CD4-positive, alpha-beta memory T cell (primary cell): ENCODE measurements at regions not wholly inside any gene's neighbourhood (a gene's known extent, or its start where the extent isn't known, plus 50 kb on each side); places are given as distances from the start of the nearest gene placed in this dataset.

Experiments
- CTCF ChIA-PET: fragments of 350-600 bp; sonication (Branson Sonifier 250); formaldehyde crosslinking; loops from one replicate; lab custom pipeline; 2021; ENCODE audit warnings: inconsistent platforms; ENCODE audit not compliant: partially characterized antibody; lab: Charles Lee
- POLR2A ChIA-PET: fragments of 350-600 bp; sonication (Branson Sonifier 250); formaldehyde crosslinking; loops from one replicate; lab custom pipeline; 2021; ENCODE audit not compliant: partially characterized antibody; lab: Charles Lee
- DNase-seq, 5 donors: peaks; one replicate each; pipeline versions ENCODE4 v3.0.0 to v3.0.0-alpha.2; 2020 to 2022; ENCODE audit warnings: mixed read lengths in 1 of 5
- H3K27ac ChIP-seq: one replicate; pipeline ENCODE4 v1.7.0; 2013; ENCODE audit warnings: low read depth, low read length
- H3K27me3 ChIP-seq: 2 replicates; pipeline ENCODE4 v1.7.0; 2013; ENCODE audit warnings: mild to moderate bottlenecking, low read length, moderate library complexity; ENCODE audit not compliant: insufficient read depth
- H3K36me3 ChIP-seq: 2 replicates; pipeline ENCODE4 v1.7.0; 2013; ENCODE audit warnings: mild to moderate bottlenecking, low read length, moderate library complexity; ENCODE audit not compliant: insufficient read depth
- H3K4me1 ChIP-seq: 2 replicates; pipeline ENCODE4 v1.7.0; 2013; ENCODE audit warnings: mild to moderate bottlenecking, low read length, moderate library complexity; ENCODE audit not compliant: insufficient read depth
- H3K4me3 ChIP-seq, 2 donors: one replicate each; pipeline ENCODE4 v1.7.0; 2013; ENCODE audit warnings: low read length in 2 of 2, mild to moderate bottlenecking in 1 of 2
- H3K9me3 ChIP-seq, 2 donors: one replicate each; pipeline ENCODE4 v1.7.0; 2013; ENCODE audit warnings: low read length in 2 of 2, control low read depth in 1 of 2; ENCODE audit not compliant: control insufficient read depth in 1 of 2
- H3K27ac Mint-ChIP-seq, 7 donors: one replicate each; pipeline ENCODE4 v1.8.0; 2020 to 2021; ENCODE audit warnings: mixed read lengths in 7 of 7, mild to moderate bottlenecking in 6 of 7, inconsistent platforms in 3 of 7, moderate library complexity in 3 of 7
- H3K27me3 Mint-ChIP-seq, 2 donors: one replicate each; pipeline ENCODE4 v1.8.0; 2020 to 2021; ENCODE audit warnings: mixed read lengths in 2 of 2
- H3K36me3 Mint-ChIP-seq, 2 donors: one replicate each; pipeline ENCODE4 v1.8.0; 2020 to 2021; ENCODE audit warnings: mixed read lengths in 2 of 2, inconsistent platforms in 1 of 2, mild to moderate bottlenecking in 1 of 2
- H3K4me1 Mint-ChIP-seq, 4 donors: one replicate each; pipeline ENCODE4 v1.8.0; 2020 to 2021; ENCODE audit warnings: mixed read lengths in 4 of 4, mild to moderate bottlenecking in 1 of 4
- H3K4me3 Mint-ChIP-seq, 8 donors: one replicate each; pipeline ENCODE4 v1.8.0; 2020 to 2021; ENCODE audit warnings: mixed read lengths in 8 of 8, mild to moderate bottlenecking in 7 of 8, moderate library complexity in 6 of 8, inconsistent platforms in 3 of 8
- H3K9me3 Mint-ChIP-seq, 8 donors: one replicate each; pipeline ENCODE4 v1.8.0; 2020 to 2021; ENCODE audit warnings: mixed read lengths in 8 of 8, mild to moderate bottlenecking in 5 of 8, inconsistent platforms in 3 of 8, moderate library complexity in 1 of 8
- intact Hi-C: fragments of 100-400 bp; cut with micrococcal nuclease; formaldehyde crosslinking; loops from one replicate; pipeline ENCODE4 v1.15.1; 2023

DNA sequence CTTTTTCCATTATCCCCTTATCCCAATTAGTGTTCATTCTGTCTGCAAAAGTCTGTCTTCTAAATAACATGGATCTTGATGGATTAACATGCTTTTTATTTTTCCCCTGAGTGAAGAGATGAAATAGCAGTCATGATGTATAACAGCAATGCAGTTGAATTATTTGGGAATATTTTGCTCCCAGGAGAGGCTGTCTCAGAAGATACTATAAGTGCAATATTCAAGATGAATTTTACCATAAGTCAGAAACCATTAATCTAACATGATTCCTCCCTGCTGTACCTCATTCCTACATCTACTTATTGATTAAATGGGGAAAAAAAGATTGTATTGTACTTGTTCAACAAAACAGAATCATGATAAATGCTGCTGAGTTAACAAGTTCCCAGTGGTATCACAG lies 233.2 kb upstream of the KCNIP4 start:
- Histone ChIP-seq H3K36me3 (no peaks in the 10 kb centered on the region), H3K27me3 (no peaks in the 10 kb centered on the region), H3K4me3 (no peak overlapping the region), H3K4me1 (no peaks in the 10 kb centered on the region), H3K27ac (no peak overlapping the region), H3K9me3 (no peaks in the 10 kb centered on the region)
- ChIA-PET CTCF (no interaction called here), POLR2A (no interaction called here)
- Mint-ChIP-seq H3K27me3 (peaks cover 0 to 1% of the 10 kb centered on the region in 2 donors), H3K4me1 (no peaks in the 10 kb centered on the region), H3K36me3 (no peaks in the 10 kb centered on the region), H3K9me3 (peaks cover 0 to 26% (median 10%) of the 10 kb centered on the region in 8 donors), H3K27ac (no peak overlapping the region), H3K4me3 (no peak overlapping the region)
- intact Hi-C loops: no loop called here
- DNase-seq: no peak

GRCh38 chr4:22179124-22179874 lies 230.7 kb upstream of the KCNIP4 start:
- Mint-ChIP-seq H3K4me3 (no peak overlapping the region), H3K27ac (no peak overlapping the region), H3K36me3 (no peaks in the 10 kb centered on the region), H3K9me3 (peaks cover 0 to 31% (median 11%) of the 10 kb centered on the region in 8 donors), H3K27me3 (peaks cover 0 to 1% of the 10 kb centered on the region in 2 donors), H3K4me1 (no peaks in the 10 kb centered on the region)
- H3K36me3 ChIP-seq: no peaks in the 10 kb centered on the region
- POLR2A ChIA-PET: no interaction called here
- H3K27me3 ChIP-seq: no peaks in the 10 kb centered on the region
- no peak for DNase-seq
- intact Hi-C loops: no loop called here
- H3K27ac ChIP-seq: no peak overlapping the region
- no peaks in the 10 kb centered on the region for H3K9me3 ChIP-seq
- CTCF ChIA-PET: no interaction called here
- no peak overlapping the region for H3K4me3 ChIP-seq
- H3K4me1 ChIP-seq: no peaks in the 10 kb centered on the region

- Mint-ChIP-seq H3K27ac (no peak overlapping the region), H3K27me3 (peaks cover 0 to 1% of the 10 kb centered on the region in 2 donors), H3K36me3 (no peaks in the 10 kb centered on the region)
These were observed 226.1 kb upstream of the KCNIP4 start for GRCh38 chr4:22174640-22175039.

GRCh38 chr4:22170353-22170752 lies 221.8 kb upstream of the KCNIP4 start:
- Mint-ChIP-seq H3K27me3 (no peaks in the 10 kb centered on the region), H3K4me3 (no peak overlapping the region), H3K27ac (no peak overlapping the region), H3K4me1 (no peaks in the 10 kb centered on the region), H3K9me3 (peaks cover 0 to 15% (median 8%) of the 10 kb centered on the region in 8 donors), H3K36me3 (no peaks in the 10 kb centered on the region)
- Histone ChIP-seq H3K9me3 (peaks cover 0 to 3% of the 10 kb centered on the region in 2 donors), H3K27me3 (no peaks in the 10 kb centered on the region), H3K4me1 (no peaks in the 10 kb centered on the region), H3K27ac (no peak overlapping the region), H3K4me3 (no peak overlapping the region), H3K36me3 (no peaks in the 10 kb centered on the region)
- CTCF ChIA-PET: no interaction called here
- no peak for DNase-seq
- intact Hi-C loops: no loop called here
- POLR2A ChIA-PET: no interaction called here

More at GRCh38 chr4:22174640-22175039, 226.1 kb upstream of the KCNIP4 start:
- ChIA-PET CTCF (no interaction called here), POLR2A (no interaction called here)
- no peaks in the 10 kb centered on the region for H3K27me3 ChIP-seq
- no peaks in the 10 kb centered on the region for H3K4me1 ChIP-seq
- no peak overlapping the region for H3K4me3 Mint-ChIP-seq
- no peak for DNase-seq
- intact Hi-C loops: no loop called here
- H3K4me3 ChIP-seq: no peak overlapping the region
- H3K36me3 ChIP-seq: no peaks in the 10 kb centered on the region
- peaks cover 0 to 33% (median 15%) of the 10 kb centered on the region in 8 donors for H3K9me3 Mint-ChIP-seq
- peaks cover 0 to 3% of the 10 kb centered on the region in 2 donors for H3K9me3 ChIP-seq
- no peaks in the 10 kb centered on the region for H3K4me1 Mint-ChIP-seq
- H3K27ac ChIP-seq: no peak overlapping the region

- no peak for DNase-seq
- ChIA-PET CTCF (no interaction called here), POLR2A (no interaction called here)
- Mint-ChIP-seq H3K27ac (no peak overlapping the region), H3K9me3 (peaks cover 2 to 21% (median 9%) of the 10 kb centered on the region in 8 donors), H3K4me3 (no peak overlapping the region), H3K36me3 (no peaks in the 10 kb centered on the region), H3K4me1 (no peaks in the 10 kb centered on the region), H3K27me3 (no peaks in the 10 kb centered on the region)
- Histone ChIP-seq H3K27ac (no peak overlapping the region), H3K27me3 (no peaks in the 10 kb centered on the region), H3K4me1 (no peaks in the 10 kb centered on the region), H3K36me3 (no peaks in the 10 kb centered on the region), H3K4me3 (no peak overlapping the region), H3K9me3 (peaks cover 0 to 3% of the 10 kb centered on the region in 2 donors)
- intact Hi-C loops: no loop called here
These were observed 218.6 kb upstream of the KCNIP4 start for GRCh38 chr4:22167201-22167600.

- Mint-ChIP-seq H3K36me3 (no peaks in the 10 kb centered on the region), H3K27ac (no peak overlapping the region), H3K27me3 (no peaks in the 10 kb centered on the region), H3K9me3 (peaks cover 4 to 26% (median 10%) of the 10 kb centered on the region in 8 donors), H3K4me1 (no peaks in the 10 kb centered on the region), H3K4me3 (no peak overlapping the region)
- intact Hi-C loops: no loop called here
- Histone ChIP-seq H3K27me3 (no peaks in the 10 kb centered on the region), H3K36me3 (no peaks in the 10 kb centered on the region), H3K27ac (no peak overlapping the region), H3K4me1 (no peaks in the 10 kb centered on the region), H3K4me3 (no peak overlapping the region), H3K9me3 (no peaks in the 10 kb centered on the region)
- no peak for DNase-seq
- ChIA-PET POLR2A (no interaction called here), CTCF (no interaction called here)
These were observed 213.9 kb upstream of the KCNIP4 start for GRCh38 chr4:22162454-22162853.

GRCh38 chr4:22130741-22131140 lies 182.2 kb upstream of the KCNIP4 start:
- CTCF ChIA-PET: no interaction called here
- DNase-seq: no peak

More at GRCh38 chr4:22130741-22131140, 182.2 kb upstream of the KCNIP4 start:
- no peak overlapping the region for H3K27ac ChIP-seq
- Mint-ChIP-seq H3K4me1 (no peaks in the 10 kb centered on the region), H3K9me3 (peaks cover 2 to 19% (median 5%) of the 10 kb centered on the region in 8 donors), H3K27me3 (no peaks in the 10 kb centered on the region), H3K36me3 (no peaks in the 10 kb centered on the region), H3K27ac (no peak overlapping the region), H3K4me3 (no peak overlapping the region)
- no peaks in the 10 kb centered on the region for H3K9me3 ChIP-seq
- no peak overlapping the region for H3K4me3 ChIP-seq
- intact Hi-C loops: no loop called here
- no peaks in the 10 kb centered on the region for H3K4me1 ChIP-seq
- POLR2A ChIA-PET: no interaction called here
- H3K36me3 ChIP-seq: no peaks in the 10 kb centered on the region
- no peaks in the 10 kb centered on the region for H3K27me3 ChIP-seq
